VCaP (cell line): ENCODE measurements at regions not wholly inside any gene's neighbourhood (a gene's known extent, or its start where the extent isn't known, plus 50 kb on each side); places are given as distances from the start of the nearest gene placed in this dataset.
"Not testable (repeated sequence)": the region's sequence is repeated elsewhere in the genome, so short reads cannot be mapped to it uniquely, and the experiment has no call there.

ENCODE experiments used
- H3K27ac ChIP-seq: fragments of 450-650 bp; 2 replicates; pipeline ENCODE4 v1.5.1; 2017
- TF ChIP-seq, protein P1 (sequence below): fragments of 450-650 bp; conservative IDR thresholded peaks from 2 replicates; pipeline ENCODE4 v1.5.1; 2017; ENCODE audit warnings: mild to moderate bottlenecking, moderate library complexity

DNA sequence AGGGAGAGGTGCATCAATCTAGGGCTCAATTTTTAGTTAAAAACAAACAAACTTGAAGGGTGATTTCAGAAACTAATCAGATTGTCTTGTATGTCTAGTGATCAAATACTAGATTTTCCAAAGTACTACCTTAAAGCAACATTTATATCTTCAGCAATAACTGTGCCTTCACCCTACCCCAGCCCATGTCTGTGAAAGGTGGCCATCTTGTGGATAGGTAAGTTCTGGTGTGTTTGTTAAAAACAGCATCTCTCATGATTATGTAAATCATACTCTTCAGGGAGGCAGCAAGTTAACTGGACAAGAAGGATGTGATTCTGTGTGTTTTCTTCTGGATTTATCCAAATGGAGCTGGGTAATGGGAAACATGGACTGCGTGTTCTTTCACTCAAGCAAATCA lies 81.4 kb upstream of the ACSL1 start:
- TF ChIP-seq, protein P1, sequence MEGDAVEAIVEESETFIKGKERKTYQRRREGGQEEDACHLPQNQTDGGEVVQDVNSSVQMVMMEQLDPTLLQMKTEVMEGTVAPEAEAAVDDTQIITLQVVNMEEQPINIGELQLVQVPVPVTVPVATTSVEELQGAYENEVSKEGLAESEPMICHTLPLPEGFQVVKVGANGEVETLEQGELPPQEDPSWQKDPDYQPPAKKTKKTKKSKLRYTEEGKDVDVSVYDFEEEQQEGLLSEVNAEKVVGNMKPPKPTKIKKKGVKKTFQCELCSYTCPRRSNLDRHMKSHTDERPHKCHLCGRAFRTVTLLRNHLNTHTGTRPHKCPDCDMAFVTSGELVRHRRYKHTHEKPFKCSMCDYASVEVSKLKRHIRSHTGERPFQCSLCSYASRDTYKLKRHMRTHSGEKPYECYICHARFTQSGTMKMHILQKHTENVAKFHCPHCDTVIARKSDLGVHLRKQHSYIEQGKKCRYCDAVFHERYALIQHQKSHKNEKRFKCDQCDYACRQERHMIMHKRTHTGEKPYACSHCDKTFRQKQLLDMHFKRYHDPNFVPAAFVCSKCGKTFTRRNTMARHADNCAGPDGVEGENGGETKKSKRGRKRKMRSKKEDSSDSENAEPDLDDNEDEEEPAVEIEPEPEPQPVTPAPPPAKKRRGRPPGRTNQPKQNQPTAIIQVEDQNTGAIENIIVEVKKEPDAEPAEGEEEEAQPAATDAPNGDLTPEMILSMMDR = no peak
- no peak overlapping the region for H3K27ac ChIP-seq

DNA sequence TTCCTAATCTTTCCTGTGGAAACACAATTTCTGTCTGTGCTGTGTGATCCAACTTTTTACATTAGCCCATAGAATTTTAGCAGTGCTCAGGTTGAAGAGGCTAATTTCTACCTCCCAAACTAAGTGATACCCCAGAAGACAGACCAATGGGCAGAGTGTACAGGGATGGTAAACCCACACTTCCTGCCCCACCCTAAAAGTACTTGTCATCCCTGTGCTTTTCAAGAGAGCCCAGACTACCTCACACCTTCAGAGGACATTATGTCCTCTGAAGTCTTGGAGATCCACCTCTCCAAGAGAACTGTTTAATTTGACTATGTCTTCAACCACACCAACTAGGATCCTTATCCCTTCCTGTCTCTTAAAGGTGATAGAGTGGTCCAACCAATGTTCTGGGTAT lies 82.0 kb upstream of the ACSL1 start:
- no peak overlapping the region for H3K27ac ChIP-seq
- TF ChIP-seq, protein P1 = no peak

DNA sequence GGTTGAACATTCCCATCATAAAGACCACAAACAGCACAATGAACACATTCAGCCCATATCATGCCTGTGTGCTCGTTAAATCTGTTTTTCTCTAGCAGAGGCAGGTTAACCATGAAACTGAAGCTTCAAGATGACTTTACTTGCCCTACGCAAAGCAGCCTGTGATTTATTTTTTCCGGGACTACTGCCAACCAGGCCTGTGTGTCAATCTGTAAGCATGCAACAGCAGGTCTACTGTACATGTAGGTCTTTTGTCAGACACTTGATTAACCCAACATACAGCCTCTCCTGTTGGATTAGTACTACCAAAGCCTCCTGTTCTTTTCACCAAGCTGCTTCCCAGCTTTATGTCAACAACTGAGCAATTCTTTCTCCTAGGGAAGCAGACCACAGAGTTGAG lies 85.5 kb upstream of the ACSL1 start:
- peak overlapping the region; percentile 42 for H3K27ac ChIP-seq
- TF ChIP-seq, protein P1 = no peak

DNA sequence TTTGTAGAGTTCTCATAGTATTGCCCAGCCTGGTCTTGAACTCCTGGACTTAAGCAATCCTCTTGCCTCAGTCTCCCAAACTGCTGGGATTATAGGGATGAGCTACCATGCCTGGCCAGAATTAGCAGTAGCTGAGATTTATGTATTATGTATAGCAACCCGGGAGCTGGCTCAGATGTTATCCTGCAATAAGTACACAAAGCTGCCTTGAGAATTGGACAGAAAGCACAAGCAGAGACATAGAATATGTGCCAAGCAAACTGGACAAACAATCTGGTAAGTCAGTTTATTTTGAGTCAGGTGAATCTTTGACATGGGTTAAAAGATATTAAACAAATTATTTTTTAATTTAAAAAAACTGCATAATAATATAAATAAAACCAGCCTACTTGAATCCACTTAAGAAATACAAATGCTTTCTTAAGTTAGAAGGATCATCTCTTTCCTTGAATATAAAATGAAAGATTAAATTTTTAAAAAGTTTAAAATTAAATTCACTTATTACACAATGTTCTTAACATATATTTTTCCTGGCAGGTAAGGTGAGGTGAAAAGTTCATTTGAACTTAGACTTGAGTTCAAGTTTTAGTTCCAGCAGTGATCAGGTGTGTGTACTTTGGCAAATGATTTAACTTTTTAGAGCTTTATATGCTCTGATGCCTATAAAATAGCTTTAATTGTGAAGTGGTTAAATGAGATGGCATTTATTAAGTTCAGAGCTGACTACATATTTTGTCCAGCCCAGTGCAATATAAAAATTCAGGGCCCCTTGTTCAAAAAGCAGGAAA lies 87.8 kb upstream of the ACSL1 start:
- peak overlapping the region; percentile 20; the same call in 1 of the 2 replicates for H3K27ac ChIP-seq
- TF ChIP-seq, protein P1 = no peak

DNA sequence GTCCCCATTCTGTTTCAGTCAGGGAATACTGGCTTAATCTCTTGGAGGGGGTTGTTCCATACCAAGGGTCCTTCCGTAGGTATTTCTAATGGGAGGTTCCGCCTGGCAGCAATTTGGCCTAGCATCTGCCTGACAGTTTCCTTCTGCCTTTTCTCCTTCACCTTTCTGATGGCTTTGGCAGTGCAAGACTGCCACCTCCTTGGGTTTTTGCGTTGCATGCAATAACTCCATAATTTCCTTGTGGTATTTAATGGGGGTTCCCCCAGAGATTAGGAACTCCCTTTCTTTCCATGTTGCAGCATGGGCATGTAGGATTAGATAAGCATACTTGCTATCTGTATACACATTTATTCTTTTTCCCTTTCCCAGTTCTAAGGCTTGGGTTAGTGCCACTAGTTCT lies 93.0 kb upstream of the ACSL1 start:
- not testable (repeated sequence) for H3K27ac ChIP-seq

DNA sequence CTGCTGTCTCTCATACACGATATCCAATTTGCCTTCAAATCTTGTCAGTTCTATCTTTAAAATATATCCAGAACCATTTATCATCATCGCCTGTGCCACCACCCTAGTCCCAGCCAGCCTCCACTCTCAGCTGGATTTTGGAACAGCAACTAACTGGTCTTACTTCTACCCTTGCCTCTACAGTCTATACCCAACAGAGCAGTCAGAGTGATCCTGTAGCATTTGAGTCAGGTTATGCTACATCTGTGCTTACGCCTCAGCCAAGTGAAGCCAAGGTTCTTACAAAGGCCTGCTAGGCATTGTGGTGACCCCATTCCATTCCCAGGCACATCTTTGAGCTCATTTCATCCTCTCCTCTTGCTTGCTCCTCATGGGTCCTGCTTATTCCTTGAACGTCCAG lies 95.7 kb upstream of the ACSL1 start:
- H3K27ac ChIP-seq = no peak overlapping the region
- TF ChIP-seq, protein P1 = no peak

DNA sequence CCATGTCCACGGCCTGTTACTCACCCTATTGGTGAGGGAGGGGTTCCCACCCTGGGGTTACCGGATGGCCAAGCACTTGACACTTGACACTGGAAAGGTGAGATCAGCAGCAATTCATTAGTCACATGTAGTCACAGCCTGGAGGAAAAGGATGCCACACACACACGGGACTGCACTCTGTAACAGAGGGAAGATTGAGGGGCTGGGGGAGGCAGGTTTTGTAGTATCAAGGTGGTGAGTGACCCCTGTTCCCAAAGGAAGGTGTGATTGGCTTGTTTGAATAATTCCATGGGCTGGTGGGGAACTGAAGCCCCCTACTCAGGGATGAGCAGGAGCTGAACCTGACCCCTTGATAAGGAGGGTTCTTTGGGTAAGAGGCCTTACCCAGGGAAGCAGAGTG lies 96.0 kb upstream of the HELT start:
- TF ChIP-seq, protein P1 = no peak
- H3K27ac ChIP-seq = no peak overlapping the region

DNA sequence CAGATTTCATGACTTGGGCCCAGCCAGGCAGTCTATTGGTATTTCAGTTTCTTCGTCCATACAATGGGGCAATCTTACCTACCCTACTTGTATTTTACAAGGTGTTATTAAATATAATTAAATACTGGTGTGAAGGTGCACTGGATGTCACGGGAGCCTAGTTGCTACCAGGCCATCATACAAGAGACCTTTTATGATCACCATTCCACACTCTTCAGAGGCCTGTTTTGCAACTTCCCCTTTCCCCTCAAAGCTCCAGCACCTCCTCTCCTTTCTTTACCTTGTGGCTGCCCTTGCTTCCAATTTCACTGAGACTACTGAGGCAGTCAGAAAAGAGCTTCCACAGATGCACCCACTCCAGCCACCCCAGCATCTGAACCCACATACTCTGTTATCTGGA lies 93.8 kb upstream of the HELT start:
- TF ChIP-seq, protein P1 = no peak
- peak overlapping the region; percentile 7; the same call in 1 of the 2 replicates for H3K27ac ChIP-seq
